ENCODE measurements at regions not wholly inside any gene's neighbourhood (a gene's known extent, or its start where the extent isn't known, plus 50 kb on each side); places are given as distances from the start of the nearest gene placed in this dataset.

DNA sequence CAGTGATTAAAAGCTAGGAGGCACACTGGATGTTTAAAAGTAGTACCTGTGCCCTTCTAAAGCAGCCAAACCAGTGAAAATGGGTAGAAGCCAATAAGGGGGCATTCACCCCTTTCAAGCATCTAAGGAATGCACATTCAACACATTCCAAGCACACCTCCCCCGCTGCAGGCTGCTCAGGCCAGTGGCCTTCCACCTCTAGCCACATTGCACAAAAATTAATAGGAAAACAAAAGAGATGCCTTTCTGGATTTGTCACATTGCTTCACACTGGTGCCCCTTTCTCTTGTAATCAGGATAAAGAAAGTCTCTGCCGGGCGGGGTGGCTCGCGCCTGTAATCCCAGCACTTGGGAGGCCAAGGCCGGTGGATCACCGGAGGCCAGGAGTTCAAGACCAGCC, 834.0 kb downstream of the USP25 start:
- TF ChIP-seq POLR2A (IDR thresholded peaks at IDR 0.05) (no peak), POLR2AphosphoS5 (IDR thresholded peaks at IDR 0.05) (no peak)

All from prostate gland (tissue), 1 donor.